Activated naive CD8-positive, alpha-beta T cell treated with anti-CD3 and anti-CD28 coated beads, Interleukin-2, amount 50 U/mL, for 16 hours (primary cell): ENCODE measurements at regions not wholly inside any gene's neighbourhood (a gene's known extent, or its start where the extent isn't known, plus 50 kb on each side); places are given as distances from the start of the nearest gene placed in this dataset.

ENCODE experiments used
- DNase-seq: peaks from one replicate; pipeline ENCODE4 v3.0.0-alpha.2; 2020; ENCODE audit warnings: low read depth, low spot score

- DNase-seq, result no peak
Measured at GRCh38 chr2:19235308-19235707, 123.1 kb downstream of the OSR1 start.

DNA sequence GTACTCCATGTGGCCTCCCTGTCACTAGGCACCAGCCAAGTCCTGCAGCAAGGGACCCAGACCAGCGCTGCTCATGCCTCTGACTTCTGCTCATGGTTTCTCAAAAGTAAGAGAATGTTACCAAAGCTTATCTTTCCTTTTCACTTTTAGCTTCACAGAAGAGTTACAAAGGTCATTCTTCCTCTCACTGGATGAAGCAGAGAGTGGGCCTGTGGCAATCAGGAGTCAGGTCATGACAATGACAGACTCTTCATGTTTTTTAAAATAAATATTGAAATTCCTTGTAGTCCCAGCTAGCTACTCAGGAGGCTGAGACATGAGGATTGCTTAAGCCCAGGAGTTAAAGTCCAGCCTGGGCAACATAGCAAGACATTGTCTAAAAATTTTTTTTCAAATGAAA, 126.1 kb downstream of the OSR1 start:
- DNase-seq, result no peak

DNA sequence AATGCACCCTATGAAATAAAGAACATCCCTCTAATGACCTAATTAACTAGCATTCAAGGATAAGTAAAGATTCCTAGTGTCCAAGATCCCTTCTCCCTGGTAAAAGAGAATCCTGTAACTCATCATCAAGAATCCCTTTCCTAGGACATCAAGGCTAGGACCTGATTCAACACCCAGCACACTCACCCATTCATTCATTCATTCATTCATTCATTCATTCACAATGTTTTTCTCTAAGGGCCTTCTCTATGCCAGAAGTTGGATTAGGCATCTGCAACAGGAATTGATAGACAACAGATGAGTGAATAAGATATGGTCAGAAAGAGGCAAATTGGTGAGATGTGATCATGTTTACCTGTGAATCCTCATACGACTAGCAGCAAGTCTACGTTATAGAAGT, 126.8 kb downstream of the OSR1 start:
- no peak for DNase-seq

GRCh38 chr2:19230626-19231025, 127.8 kb downstream of the OSR1 start:
- no peak for DNase-seq

DNA sequence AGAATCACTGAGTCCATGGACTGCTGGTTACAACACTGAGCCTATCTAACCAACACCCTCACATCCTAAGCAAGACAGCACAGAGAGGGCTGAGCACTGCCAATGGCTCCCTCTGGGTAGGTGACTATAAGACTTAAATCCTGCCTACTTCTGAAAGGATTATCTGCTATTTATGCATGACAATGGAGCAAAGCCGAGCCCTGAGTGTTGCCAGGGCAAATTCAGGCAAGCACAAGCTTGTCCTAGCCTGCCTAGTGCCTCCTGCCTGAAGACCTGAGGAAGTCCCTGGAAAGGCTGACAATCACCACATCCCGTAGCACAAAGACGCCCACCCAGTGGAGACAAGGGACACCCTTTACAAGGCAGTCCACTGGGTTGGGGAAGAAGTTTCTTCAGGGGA, 129.7 kb downstream of the OSR1 start:
- DNase-seq, result no peak

- DNase-seq, result no peak
Measured at GRCh38 chr2:19228181-19228593, 130.2 kb downstream of the OSR1 start.

DNA sequence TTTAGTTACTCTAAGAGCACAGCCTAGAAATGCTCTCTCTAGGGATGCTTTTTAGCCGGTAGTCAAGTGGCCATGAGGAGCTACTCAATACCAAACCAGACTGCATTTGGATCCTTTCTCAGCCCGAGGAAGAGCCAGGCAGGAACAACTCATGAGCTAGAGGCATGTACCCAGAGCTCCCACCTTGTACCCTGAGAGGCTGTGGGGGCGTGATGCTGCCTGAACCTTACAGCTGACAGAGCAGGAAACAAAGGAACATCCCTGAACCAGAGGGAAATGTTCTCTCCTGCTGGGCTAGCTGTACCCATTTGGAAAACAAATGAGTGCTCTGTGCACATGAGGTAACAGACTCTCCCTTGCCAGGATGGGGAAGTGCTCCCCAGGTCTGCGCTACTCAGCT, 131.6 kb downstream of the OSR1 start:
- no peak for DNase-seq

DNA sequence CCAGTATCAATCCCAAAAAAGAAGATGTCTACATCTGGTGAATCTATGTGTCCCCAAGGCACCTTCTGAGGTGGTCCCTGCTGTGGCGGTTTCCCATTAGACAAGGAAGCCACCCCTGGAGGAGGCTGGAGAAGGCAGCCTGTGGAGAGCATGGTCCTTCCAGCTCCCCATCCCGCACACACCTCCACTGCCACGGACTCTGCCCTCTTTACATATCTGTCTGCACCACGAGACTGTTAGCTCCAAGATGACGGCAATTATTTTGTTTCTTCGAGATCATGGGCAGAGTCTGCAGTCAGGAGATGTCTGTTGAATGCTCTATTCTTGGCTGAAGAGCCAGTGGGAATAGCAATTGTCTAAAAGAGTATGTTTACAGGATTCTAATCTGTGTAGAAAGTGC, 132.0 kb downstream of the OSR1 start:
- no peak for DNase-seq

DNA sequence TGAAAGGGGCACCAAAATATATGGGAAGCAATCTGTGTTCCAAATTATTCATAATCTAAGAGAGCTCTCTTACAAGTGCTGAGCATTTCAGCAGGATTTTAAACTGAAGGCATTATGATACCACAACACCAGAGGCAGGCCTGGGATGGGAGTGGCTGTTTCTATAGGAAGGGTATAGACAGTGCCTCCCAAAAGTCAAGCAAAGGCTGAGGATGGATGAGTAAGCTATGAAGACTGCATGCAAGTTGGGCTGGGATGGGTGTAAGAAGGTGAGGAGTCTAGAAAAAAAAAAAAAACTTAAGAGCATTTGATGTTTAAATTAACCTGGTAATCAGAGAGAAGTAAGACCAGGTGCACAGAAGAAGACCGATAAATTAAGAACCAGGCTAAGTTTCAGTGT, 132.5 kb downstream of the OSR1 start:
- DNase-seq, result no peak

- no peak for DNase-seq
Measured at GRCh38 chr2:19225126-19225525, 133.3 kb downstream of the OSR1 start.

GRCh38 chr2:19224486-19224885, 133.9 kb downstream of the OSR1 start:
- no peak for DNase-seq

- DNase-seq, result no peak
Measured at GRCh38 chr2:19224011-19224410, 134.4 kb downstream of the OSR1 start.

- DNase-seq, result no peak
Measured at GRCh38 chr2:19219060-19219459, 139.4 kb downstream of the OSR1 start.

DNA sequence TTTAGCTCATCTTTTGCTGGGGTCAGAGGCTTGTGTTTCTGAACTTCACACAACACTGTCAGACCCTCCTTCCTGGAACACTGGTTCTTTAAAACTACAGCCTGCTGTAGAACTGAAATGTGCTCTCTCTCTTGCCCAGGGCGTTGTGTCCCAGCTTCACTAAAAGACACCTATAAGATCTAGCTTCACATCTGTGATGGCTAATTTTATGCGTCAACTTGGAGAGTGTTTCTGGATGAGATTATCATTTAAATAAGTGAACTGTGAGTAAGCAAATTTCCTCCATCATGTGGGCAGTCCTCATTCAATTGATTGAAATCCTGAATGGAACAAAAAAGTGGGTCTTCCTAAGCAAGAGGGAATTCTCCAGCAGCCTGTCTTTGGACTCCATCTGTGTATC, 140.3 kb downstream of the OSR1 start:
- no peak for DNase-seq

GRCh38 chr2:19216676-19217602, 141.5 kb downstream of the OSR1 start:
- DNase-seq, result no peak

GRCh38 chr2:19216238-19216637, 142.2 kb downstream of the OSR1 start:
- no peak for DNase-seq

DNA sequence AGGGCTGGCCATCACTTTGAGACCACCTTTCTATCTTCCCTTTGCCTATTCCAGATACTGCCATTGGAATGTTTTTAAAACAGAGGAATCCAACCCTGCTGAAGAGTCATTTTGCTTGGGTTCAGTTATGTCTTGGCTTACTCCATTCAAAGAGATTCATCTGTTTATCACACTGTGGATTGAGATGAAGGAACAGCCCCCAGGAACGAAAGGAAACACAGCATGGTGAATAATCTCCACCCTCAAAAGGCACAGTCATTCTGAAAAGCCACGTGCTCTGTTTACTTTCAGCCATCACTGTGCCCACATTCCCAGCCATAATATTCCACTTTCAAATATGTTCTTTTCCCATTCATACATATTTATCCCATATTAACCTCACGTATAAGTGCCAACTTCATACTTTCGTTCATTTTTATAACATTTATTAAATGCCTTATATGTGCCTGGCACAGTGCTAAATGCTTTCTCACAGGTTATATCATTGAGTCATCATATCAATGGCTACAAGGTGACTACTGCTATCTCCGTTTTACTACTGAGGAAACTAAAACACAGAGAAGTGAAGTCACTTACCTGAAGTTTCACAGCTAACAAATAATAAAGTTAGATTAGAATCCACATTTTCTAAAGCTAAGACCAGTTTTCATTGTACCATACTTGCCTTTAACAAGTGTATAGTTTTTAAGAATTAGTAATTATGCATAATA, 143.6 kb downstream of the OSR1 start:
- no peak for DNase-seq

- DNase-seq, result no peak
Measured at GRCh38 chr2:19209575-19210341, 148.7 kb downstream of the OSR1 start.

DNA sequence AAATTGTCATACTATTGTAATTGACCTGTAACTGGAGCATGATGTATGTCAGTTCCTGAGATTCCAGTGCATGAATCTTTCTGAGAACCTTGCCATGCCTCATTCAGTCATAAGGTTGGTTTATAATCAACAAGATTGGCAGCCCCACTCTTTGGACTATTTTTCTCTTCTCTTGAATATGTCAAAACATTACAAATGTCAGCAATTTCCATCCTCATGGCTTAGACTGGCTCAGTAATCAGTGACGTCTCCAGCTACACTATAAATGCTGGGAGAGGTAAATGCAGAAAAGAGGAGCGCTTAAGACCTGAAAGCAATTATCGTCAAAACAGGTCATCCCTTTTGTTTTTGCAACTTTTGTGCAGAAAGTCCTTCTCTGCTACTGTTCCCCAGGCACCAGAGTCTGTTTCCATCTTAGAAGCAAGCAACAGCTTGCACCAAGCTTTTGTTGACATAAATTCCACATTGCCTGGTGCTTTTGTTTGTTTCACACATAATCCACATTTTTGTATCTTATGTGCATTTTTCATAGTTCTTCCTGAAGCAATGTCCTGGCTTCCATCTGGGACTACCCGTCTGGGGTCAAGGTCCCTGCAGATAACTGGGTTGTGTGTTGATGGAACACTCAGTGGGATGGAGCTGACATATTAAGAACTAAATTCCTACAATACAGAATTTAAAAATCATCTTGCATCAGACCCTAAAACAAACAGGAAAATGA, 149.8 kb downstream of the OSR1 start:
- no peak for DNase-seq

DNA sequence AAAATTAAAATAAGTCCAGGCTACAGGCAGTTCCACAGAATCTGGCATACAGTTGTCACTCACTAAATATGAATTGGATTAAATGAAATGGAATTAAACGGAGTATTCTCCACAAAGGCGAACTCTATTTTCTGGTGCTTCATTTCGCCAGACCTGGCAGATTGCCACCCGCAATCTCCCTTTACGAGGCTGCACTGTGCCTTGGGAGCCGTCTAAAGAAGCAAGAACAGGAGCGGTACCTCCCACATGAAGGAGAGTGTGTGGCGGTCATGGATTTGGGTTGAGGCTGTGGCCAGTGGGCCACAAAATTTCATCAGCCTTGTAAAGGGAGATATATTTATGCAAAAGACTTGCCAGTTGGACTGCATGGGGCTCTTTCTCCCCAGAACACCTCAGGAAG, 151.0 kb downstream of the OSR1 start:
- no peak for DNase-seq

GRCh38 chr2:19205983-19206533, 152.4 kb downstream of the OSR1 start:
- no peak for DNase-seq
